HCT116 (cell line): ENCODE measurements at regions not wholly inside any gene's neighbourhood (a gene's known extent, or its start where the extent isn't known, plus 50 kb on each side); places are given as distances from the start of the nearest gene placed in this dataset.

ENCODE experiments used
- ATAC-seq: fragments of 200-7000 bp; cut with Tn5 transposase; 2 replicates; pipeline ENCODE4 v1.9.1; 2020; ENCODE audit warnings: mild to moderate bottlenecking, moderate library complexity
- BruUV-seq: library from RNA; stranded (reverse); fragments of 400-500 nt; replicated peaks from 2 replicates; lab custom pipeline; 2021; lab: Mats Ljungman, UMichigan
- CTCF ChIA-PET: fragments of 300-600 bp; sonication (Branson Sonifier 250); formaldehyde crosslinking; loops from one replicate; lab custom pipeline; 2021; ENCODE audit warnings: antibody characterized with exemption; lab: Charles Lee
- POLR2A ChIA-PET: fragments of 300-600, 350-600 bp; sonication (Branson Sonifier 250); formaldehyde crosslinking; loops from one replicate; lab custom pipeline; 2021; ENCODE audit warnings: antibody characterized with exemption; lab: Charles Lee
- RAD21 ChIA-PET, 2 experiments: fragments of 300-600 bp; sonication (Branson Sonifier 250); formaldehyde crosslinking; loops; one replicate each; lab custom pipeline; 2023; ENCODE audit warnings: low total read pairs in 2 of 2; ENCODE audit not compliant: uncharacterized antibody in 2 of 2, unreplicated experiment in 2 of 2, low non-redundant PET in 1 of 2; lab: Charles Lee
- DNase-seq: peaks from one replicate; pipeline ENCODE4 v3.0.0-alpha.2; 2010; ENCODE audit warnings: low read depth, low spot score
- H2AFZ ChIP-seq: fragments of 200-600 bp; shearing (Covaris generic), sonication (generic); 2 replicates; pipeline ENCODE4 v1.6.1; 2017; ENCODE audit warnings: low read depth, mixed run types, mixed read lengths, antibody characterized with exemption, low read length; ENCODE audit not compliant: poor library complexity, severe bottlenecking
- H3K27ac ChIP-seq: 2 replicates; pipeline ENCODE4 v1.5.1; 2012; ENCODE audit warnings: low read depth, low read length
- H3K27me3 ChIP-seq: fragments of 200-600 bp; sonication (generic); 2 replicates; pipeline ENCODE4 v1.6.1; 2016; ENCODE audit warnings: mixed run types, low read length, mixed read lengths; ENCODE audit not compliant: insufficient read depth
- H3K36me3 ChIP-seq, 2 experiments: fragments of 200-500 bp in 1 of 2; fragments of 200-600 bp in 1 of 2; sonication (Bioruptor generic) in 1 of 2; sonication (generic) in 1 of 2; 2 replicates each; pipeline versions ENCODE4 v1.5.1 to v1.6.1; 2014 to 2016; ENCODE audit warnings: low read length in 2 of 2, inconsistent platforms in 1 of 2, mixed read lengths in 1 of 2, mixed run types in 1 of 2; ENCODE audit not compliant: insufficient read depth in 2 of 2, control insufficient read depth in 1 of 2
- H3K4me1 ChIP-seq, 2 experiments: fragments of 200-600 bp in 1 of 2; sonication (generic) in 1 of 2; 2 replicates each; pipeline versions ENCODE4 v1.5.1 to v1.6.1; 2012 to 2017; ENCODE audit warnings: low read length in 2 of 2, inconsistent platforms in 1 of 2, mild to moderate bottlenecking in 1 of 2, mixed read lengths in 1 of 2, mixed run types in 1 of 2, moderate library complexity in 1 of 2; ENCODE audit not compliant: insufficient read depth in 2 of 2, control insufficient read depth in 1 of 2
- H3K4me2 ChIP-seq: fragments of 200-600 bp; sonication (generic); 2 replicates; pipeline ENCODE4 v1.6.1; 2017; ENCODE audit warnings: mixed run types, low read length, mixed read lengths
- H3K4me3 ChIP-seq, 2 experiments: fragments of 200-600 bp in 1 of 2; sonication (generic) in 1 of 2; replicated peaks in 1 of 2; 2 replicates each; pipeline ENCODE4 v1.5.1; 2011 to 2016; ENCODE audit warnings: low read length in 2 of 2, control low read depth in 1 of 2, low read depth in 1 of 2, mild to moderate bottlenecking in 1 of 2, mixed read lengths in 1 of 2, mixed run types in 1 of 2
- H3K79me2 ChIP-seq: fragments of 200-600 bp; sonication (generic); 2 replicates; pipeline ENCODE4 v1.6.1; 2017; ENCODE audit warnings: mild to moderate bottlenecking, mixed run types, low read length, moderate library complexity, mixed read lengths; ENCODE audit not compliant: insufficient read depth
- H3K9ac ChIP-seq: fragments of 200-600 bp; sonication (generic); 2 replicates; pipeline ENCODE4 v1.6.1; 2016; ENCODE audit warnings: low read length, mixed read lengths
- H3K9me2 ChIP-seq: fragments of 200-600 bp; sonication (generic), shearing (Covaris generic); 2 replicates; pipeline ENCODE4 v1.6.1; 2017; ENCODE audit warnings: mixed run types, mild to moderate bottlenecking, moderate library complexity; ENCODE audit not compliant: insufficient read depth
- H3K9me3 ChIP-seq, 2 experiments: fragments of 200-500 bp in 1 of 2; fragments of 200-600 bp in 1 of 2; sonication (Bioruptor generic) in 1 of 2; sonication (generic) in 1 of 2; 2 replicates each; pipeline ENCODE4 v1.6.1; 2014 to 2017; ENCODE audit warnings: low read length in 2 of 2, mixed read lengths in 2 of 2, inconsistent platforms in 1 of 2, low read depth in 1 of 2, mild to moderate bottlenecking in 1 of 2, mixed run types in 1 of 2, moderate library complexity in 1 of 2; ENCODE audit not compliant: control insufficient read depth in 1 of 2, insufficient read depth in 1 of 2
- H4K20me1 ChIP-seq: fragments of 200-600 bp; sonication (generic), shearing (Covaris generic); 2 replicates; pipeline ENCODE4 v1.6.1; 2017; ENCODE audit warnings: mixed run types, mild to moderate bottlenecking, moderate library complexity; ENCODE audit not compliant: insufficient read depth
- CBX3 ChIP-seq: IDR thresholded peaks from 2 replicates; pipeline ENCODE4 v1.6.1; 2012; ENCODE audit warnings: low read depth
- CEBPB ChIP-seq: IDR thresholded peaks from 2 replicates; pipeline ENCODE4 v1.6.1; 2012; ENCODE audit warnings: low read depth
- EGR1 ChIP-seq: IDR thresholded peaks from 2 replicates; pipeline ENCODE4 v1.6.1; 2012; ENCODE audit warnings: low read depth
- ELF1 ChIP-seq: IDR thresholded peaks from 2 replicates; pipeline ENCODE4 v1.6.1; 2012; ENCODE audit warnings: low read depth, borderline replicate concordance
- EZH2 ChIP-seq: fragments of 200-600 bp; sonication (generic); IDR thresholded peaks from 2 replicates; pipeline ENCODE4 v1.6.1; 2017; ENCODE audit warnings: antibody characterized with exemption, mixed run types
- EZH2phosphoT487 ChIP-seq: fragments of 200-600 bp; IDR thresholded peaks from 2 replicates; pipeline ENCODE4 v1.6.1; 2018; ENCODE audit warnings: antibody characterized with exemption, borderline replicate concordance
- JUND ChIP-seq: IDR thresholded peaks from 2 replicates; pipeline ENCODE4 v1.6.1; 2012
- POLR2A ChIP-seq: IDR thresholded peaks from 2 replicates; pipeline ENCODE4 v1.7.0; 2011; ENCODE audit warnings: borderline replicate concordance; ENCODE audit not compliant: insufficient read depth, insufficient read length; ENCODE audit errors: extremely low read depth
- RAD21 ChIP-seq: IDR thresholded peaks from 2 replicates; pipeline ENCODE4 v1.6.1; 2012; ENCODE audit warnings: low read depth, mild to moderate bottlenecking
- SIN3A ChIP-seq: IDR thresholded peaks from 2 replicates; pipeline ENCODE4 v1.6.1; 2012; ENCODE audit warnings: low read depth
- SP1 ChIP-seq: IDR thresholded peaks from 2 replicates; pipeline ENCODE4 v1.6.1; 2012; ENCODE audit warnings: low read depth
- SRF ChIP-seq: IDR thresholded peaks from 2 replicates; pipeline ENCODE4 v1.6.1; 2012; ENCODE audit warnings: low read depth
- TCF7L2 ChIP-seq: IDR thresholded peaks from 2 replicates; pipeline ENCODE4 v1.7.0; 2011; ENCODE audit warnings: borderline replicate concordance, inconsistent platforms; ENCODE audit not compliant: insufficient read depth, insufficient read length; ENCODE audit errors: extremely low read depth
- YY1 ChIP-seq: IDR thresholded peaks from 2 replicates; pipeline ENCODE4 v1.6.1; 2011; ENCODE audit warnings: low read length, low read depth, moderate library complexity, mild to moderate bottlenecking; ENCODE audit not compliant: insufficient replicate concordance; ENCODE audit errors: extremely low read depth
- ZFX ChIP-seq: fragments of 450-650 bp; IDR thresholded peaks from 2 replicates; pipeline ENCODE4 v1.6.1; 2017
- intact Hi-C: fragments of 100-400 bp; cut with micrococcal nuclease; formaldehyde crosslinking; loops from 2 replicates; pipeline ENCODE4 v1.10.0; 2022
- TF ChIP-seq, protein P1 (sequence below): IDR thresholded peaks from 2 replicates; pipeline ENCODE4 v1.6.1; 2012; ENCODE audit warnings: low read depth
- TF ChIP-seq, protein P2 (sequence below): IDR thresholded peaks from 2 replicates; pipeline ENCODE4 v1.6.1; 2012
- TF ChIP-seq, protein P3 (sequence below): IDR thresholded peaks from 2 replicates; pipeline ENCODE4 v1.6.1; 2012

DNA sequence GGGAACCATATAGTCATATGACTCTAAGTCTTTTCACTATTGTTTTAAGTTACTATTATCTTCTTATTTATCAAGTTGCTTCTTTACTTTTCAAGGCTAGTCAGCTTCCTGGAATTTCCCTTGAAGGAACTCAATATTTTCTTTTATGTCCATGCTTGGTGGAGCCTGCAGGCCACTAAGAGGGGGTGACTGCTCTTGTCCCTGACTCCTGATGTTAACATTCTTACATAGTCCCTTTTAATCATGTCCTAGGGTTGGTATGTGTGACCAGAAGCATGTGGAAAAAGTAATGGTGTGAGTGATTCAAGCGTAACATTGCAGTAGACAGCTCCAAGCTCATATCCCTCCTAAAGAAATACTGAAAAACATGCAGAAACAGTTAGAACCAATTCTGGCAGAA lies 1536.2 kb upstream of the CDH9 start:
- H3K79me2 ChIP-seq, result no peaks in the 10 kb centered on the region
- ChIA-PET POLR2A (no interaction called here), RAD21 (no interaction called here)
- ATAC-seq (no peak), DNase-seq (no peak)
- H3K9me2 ChIP-seq, result no peaks in the 10 kb centered on the region
- H2AFZ ChIP-seq, result no peak overlapping the region
- TF ChIP-seq SP1 (no peak), SRF (no peak), TCF7L2 (no peak), RAD21 (no peak), EZH2 (no peak), CEBPB (no peak), SIN3A (no peak), CBX3 (no peak), ZFX (no peak), EGR1 (no peak), JUND (no peak), EZH2phosphoT487 (no peak), ELF1 (no peak), POLR2A (no peak), YY1 (no peak)
- TF ChIP-seq, protein P1, sequence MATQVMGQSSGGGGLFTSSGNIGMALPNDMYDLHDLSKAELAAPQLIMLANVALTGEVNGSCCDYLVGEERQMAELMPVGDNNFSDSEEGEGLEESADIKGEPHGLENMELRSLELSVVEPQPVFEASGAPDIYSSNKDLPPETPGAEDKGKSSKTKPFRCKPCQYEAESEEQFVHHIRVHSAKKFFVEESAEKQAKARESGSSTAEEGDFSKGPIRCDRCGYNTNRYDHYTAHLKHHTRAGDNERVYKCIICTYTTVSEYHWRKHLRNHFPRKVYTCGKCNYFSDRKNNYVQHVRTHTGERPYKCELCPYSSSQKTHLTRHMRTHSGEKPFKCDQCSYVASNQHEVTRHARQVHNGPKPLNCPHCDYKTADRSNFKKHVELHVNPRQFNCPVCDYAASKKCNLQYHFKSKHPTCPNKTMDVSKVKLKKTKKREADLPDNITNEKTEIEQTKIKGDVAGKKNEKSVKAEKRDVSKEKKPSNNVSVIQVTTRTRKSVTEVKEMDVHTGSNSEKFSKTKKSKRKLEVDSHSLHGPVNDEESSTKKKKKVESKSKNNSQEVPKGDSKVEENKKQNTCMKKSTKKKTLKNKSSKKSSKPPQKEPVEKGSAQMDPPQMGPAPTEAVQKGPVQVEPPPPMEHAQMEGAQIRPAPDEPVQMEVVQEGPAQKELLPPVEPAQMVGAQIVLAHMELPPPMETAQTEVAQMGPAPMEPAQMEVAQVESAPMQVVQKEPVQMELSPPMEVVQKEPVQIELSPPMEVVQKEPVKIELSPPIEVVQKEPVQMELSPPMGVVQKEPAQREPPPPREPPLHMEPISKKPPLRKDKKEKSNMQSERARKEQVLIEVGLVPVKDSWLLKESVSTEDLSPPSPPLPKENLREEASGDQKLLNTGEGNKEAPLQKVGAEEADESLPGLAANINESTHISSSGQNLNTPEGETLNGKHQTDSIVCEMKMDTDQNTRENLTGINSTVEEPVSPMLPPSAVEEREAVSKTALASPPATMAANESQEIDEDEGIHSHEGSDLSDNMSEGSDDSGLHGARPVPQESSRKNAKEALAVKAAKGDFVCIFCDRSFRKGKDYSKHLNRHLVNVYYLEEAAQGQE, result no peak
- TF ChIP-seq, protein P2, sequence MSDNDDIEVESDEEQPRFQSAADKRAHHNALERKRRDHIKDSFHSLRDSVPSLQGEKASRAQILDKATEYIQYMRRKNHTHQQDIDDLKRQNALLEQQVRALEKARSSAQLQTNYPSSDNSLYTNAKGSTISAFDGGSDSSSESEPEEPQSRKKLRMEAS, result no peak
- TF ChIP-seq, protein P3, sequence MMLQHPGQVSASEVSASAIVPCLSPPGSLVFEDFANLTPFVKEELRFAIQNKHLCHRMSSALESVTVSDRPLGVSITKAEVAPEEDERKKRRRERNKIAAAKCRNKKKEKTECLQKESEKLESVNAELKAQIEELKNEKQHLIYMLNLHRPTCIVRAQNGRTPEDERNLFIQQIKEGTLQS, result no peak
- TF ChIP-seq, all 23 proteins: peak for 0
- H3K4me1 ChIP-seq, result no peaks in the 10 kb centered on the region
- intact Hi-C loops, result no loop called here
- H3K36me3 ChIP-seq, result no peaks in the 10 kb centered on the region
- peaks cover 14 to 24% of the 10 kb centered on the region in 2 experiments; a peak in 2 of 4 replicates for H3K9me3 ChIP-seq
- CTCF ChIA-PET, result no interaction called here
- no peak overlapping the region for H3K4me3 ChIP-seq
- H3K27me3 ChIP-seq, result no peaks in the 10 kb centered on the region
- no peak overlapping the region for H3K27ac ChIP-seq
- H3K9ac ChIP-seq, result no peak overlapping the region
- no peaks in the 10 kb centered on the region for H4K20me1 ChIP-seq
- BruUV-seq, result no TSS peak
- no peak overlapping the region for H3K4me2 ChIP-seq
